ENCODE measurements at regions not wholly inside any gene's neighbourhood (a gene's known extent, or its start where the extent isn't known, plus 50 kb on each side); places are given as distances from the start of the nearest gene placed in this dataset.

DNA sequence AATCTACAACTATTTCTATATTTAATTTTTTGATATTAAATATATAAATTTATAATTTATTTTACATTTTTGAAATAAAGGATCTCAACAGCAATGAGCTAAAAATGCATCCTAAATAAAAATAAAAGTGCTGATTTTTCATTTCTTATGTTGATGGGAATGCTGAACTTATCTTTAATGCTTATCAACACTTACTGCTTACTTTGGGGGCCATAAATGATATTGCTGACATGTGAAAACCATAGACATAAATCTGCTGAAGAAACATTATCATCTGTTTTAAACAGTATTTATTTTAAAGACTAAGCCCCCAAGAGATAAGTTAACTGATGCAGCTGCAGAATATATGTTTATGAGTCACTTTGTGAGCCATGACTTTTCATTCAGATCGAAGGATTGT lies 594.1 kb upstream of the PKN2 start:
- H3K4me1 ChIP-seq (ENCODE audit: low read length): no peaks in the 10 kb centered on the region
- H2AFZ ChIP-seq (ENCODE audit: low read length): no peak overlapping the region
- no peak for DNase-seq
- no peak overlapping the region for H3K4me2 ChIP-seq (ENCODE audit: low read depth, low read length)
- no peaks in the 10 kb centered on the region for H4K20me1 ChIP-seq (ENCODE audit: insufficient read depth, low read length)
- no peaks in the 10 kb centered on the region for H3F3A ChIP-seq (ENCODE audit: insufficient read depth, low read length)
- no peak overlapping the region for H3K4me3 ChIP-seq (ENCODE audit: low read length)
- H3K27ac ChIP-seq (ENCODE audit: low read length): no peak overlapping the region
- H3K36me3 ChIP-seq (replicated peaks; ENCODE audit: insufficient read depth, low read length): no peaks in the 10 kb centered on the region
- no peaks in the 10 kb centered on the region for H3K9me2 ChIP-seq (replicated peaks; ENCODE audit: insufficient read depth, low read length)
- H3K9me3 ChIP-seq (replicated peaks; ENCODE audit: insufficient read depth, low read length): no peaks in the 10 kb centered on the region
- H3K9ac ChIP-seq (ENCODE audit: low read length): no peak overlapping the region
- H3K27me3 ChIP-seq (replicated peaks; ENCODE audit: insufficient read depth, low read length): no peaks in the 10 kb centered on the region
- TF ChIP-seq CTCF (IDR thresholded peaks at IDR 0.05; ENCODE audit: low read length) (no peak), EZH2 (optimal IDR thresholded peaks at IDR 0.05; ENCODE audit: low read depth, low read length) (no peak), EZH2phosphoT487 (IDR thresholded peaks at IDR 0.05; ENCODE audit: low read length) (no peak)
- no peaks in the 10 kb centered on the region for H3K79me2 ChIP-seq (ENCODE audit: low read length)

DNA sequence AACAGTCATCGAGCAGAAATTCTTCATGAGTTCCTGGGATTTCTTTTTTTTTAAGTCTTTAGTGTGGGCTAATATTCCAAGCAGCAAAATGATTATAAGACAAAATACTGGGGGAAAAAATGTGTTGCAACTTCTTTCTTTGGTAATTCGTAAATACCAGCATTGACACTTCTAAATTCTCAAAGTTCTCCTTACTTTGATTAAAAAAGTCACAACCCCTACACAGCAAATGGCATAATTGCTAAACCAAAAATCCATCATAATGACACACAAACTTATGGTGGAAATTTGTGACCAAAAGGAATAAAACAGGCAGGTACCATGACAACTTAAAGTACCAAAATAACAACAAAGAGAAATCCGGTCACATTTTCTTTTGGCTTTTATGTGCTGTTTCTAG lies 585.2 kb upstream of the PKN2 start:
- Histone ChIP-seq H3K4me1 (ENCODE audit: low read length) (no peaks in the 10 kb centered on the region), H3K79me2 (ENCODE audit: low read length) (no peaks in the 10 kb centered on the region), H2AFZ (ENCODE audit: low read length) (no peak overlapping the region), H3K9me3 (replicated peaks; ENCODE audit: insufficient read depth, low read length) (no peaks in the 10 kb centered on the region), H4K20me1 (ENCODE audit: insufficient read depth, low read length) (no peaks in the 10 kb centered on the region), H3K36me3 (replicated peaks; ENCODE audit: insufficient read depth, low read length) (no peaks in the 10 kb centered on the region), H3K4me2 (ENCODE audit: low read depth, low read length) (no peak overlapping the region), H3K27ac (ENCODE audit: low read length) (no peak overlapping the region), H3K9ac (ENCODE audit: low read length) (no peak overlapping the region), H3K9me2 (replicated peaks; ENCODE audit: insufficient read depth, low read length) (no peaks in the 10 kb centered on the region), H3K4me3 (ENCODE audit: low read length) (no peak overlapping the region), H3F3A (ENCODE audit: insufficient read depth, low read length) (no peaks in the 10 kb centered on the region), H3K27me3 (replicated peaks; ENCODE audit: insufficient read depth, low read length) (no peaks in the 10 kb centered on the region)
- TF ChIP-seq EZH2phosphoT487 (IDR thresholded peaks at IDR 0.05; ENCODE audit: low read length) (no peak), CTCF (IDR thresholded peaks at IDR 0.05; ENCODE audit: low read length) (no peak), EZH2 (optimal IDR thresholded peaks at IDR 0.05; ENCODE audit: low read depth, low read length) (no peak)
- DNase-seq: no peak

DNA sequence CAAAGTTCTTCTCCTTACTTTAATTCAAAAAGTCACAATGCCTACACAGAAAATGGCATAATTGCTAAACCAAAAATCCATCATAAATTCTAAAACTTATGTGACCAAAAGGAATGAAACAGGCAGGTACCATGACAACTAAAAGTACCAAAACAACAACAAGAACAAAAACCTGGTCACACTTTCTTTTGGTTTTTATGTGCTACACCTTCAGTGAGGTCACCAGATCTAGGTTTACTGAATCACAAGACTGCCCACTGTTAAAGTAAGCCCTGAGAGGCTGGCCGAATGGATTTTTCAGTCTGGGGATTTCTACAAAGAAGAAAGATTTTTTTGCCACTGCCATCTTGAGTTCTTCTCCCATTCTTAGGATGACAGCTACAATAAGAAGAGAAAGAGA lies 583.0 kb upstream of the PKN2 start:
- no peaks in the 10 kb centered on the region for H3F3A ChIP-seq (ENCODE audit: insufficient read depth, low read length)
- H3K4me2 ChIP-seq (ENCODE audit: low read depth, low read length): no peak overlapping the region
- no peak overlapping the region for H2AFZ ChIP-seq (ENCODE audit: low read length)
- no peak for DNase-seq
- H3K9me2 ChIP-seq (replicated peaks; ENCODE audit: insufficient read depth, low read length): no peaks in the 10 kb centered on the region
- no peaks in the 10 kb centered on the region for H3K36me3 ChIP-seq (replicated peaks; ENCODE audit: insufficient read depth, low read length)
- no peaks in the 10 kb centered on the region for H3K9me3 ChIP-seq (replicated peaks; ENCODE audit: insufficient read depth, low read length)
- H3K9ac ChIP-seq (ENCODE audit: low read length): no peak overlapping the region
- no peak overlapping the region for H3K27ac ChIP-seq (ENCODE audit: low read length)
- no peak for TF ChIP-seq CTCF (IDR thresholded peaks at IDR 0.05; ENCODE audit: low read length)
- no peak for TF ChIP-seq EZH2phosphoT487 (IDR thresholded peaks at IDR 0.05; ENCODE audit: low read length)
- no peak for TF ChIP-seq EZH2 (optimal IDR thresholded peaks at IDR 0.05; ENCODE audit: low read depth, low read length)
- H3K79me2 ChIP-seq (ENCODE audit: low read length): no peaks in the 10 kb centered on the region
- H4K20me1 ChIP-seq (ENCODE audit: insufficient read depth, low read length): no peaks in the 10 kb centered on the region
- H3K4me3 ChIP-seq (ENCODE audit: low read length): no peak overlapping the region
- no peaks in the 10 kb centered on the region for H3K4me1 ChIP-seq (ENCODE audit: low read length)
- no peaks in the 10 kb centered on the region for H3K27me3 ChIP-seq (replicated peaks; ENCODE audit: insufficient read depth, low read length)
